ENCODE measurements at regions not wholly inside any gene's neighbourhood (a gene's known extent, or its start where the extent isn't known, plus 50 kb on each side); places are given as distances from the start of the nearest gene placed in this dataset.

GRCh38 chr10:88042160-88043100 lies 179.0 kb downstream of the PTEN start:
- no peak for TF ChIP-seq JUND (IDR thresholded peaks at IDR 0.05; ENCODE audit: low read depth)
- in situ Hi-C loops (cut with HindIII; ENCODE audit: low pct_unique_long_range_greater_than_20kb, low sequenced_read_pairs): no loop called here
- DNase-seq (ENCODE audit: low read depth in 1 of 2, low spot score in 1 of 2): peak; percentile 18 to 59

- no peak for TF ChIP-seq JUND (IDR thresholded peaks at IDR 0.05; ENCODE audit: low read depth)
These were observed 181.7 kb downstream of the PTEN start for GRCh38 chr10:88045096-88045495.

GRCh38 chr10:88045656-88046415 lies 182.4 kb downstream of the PTEN start:
- DNase-seq (ENCODE audit: low read depth in 1 of 2, low spot score in 1 of 2): no peak
- TF ChIP-seq JUND (IDR thresholded peaks at IDR 0.05; ENCODE audit: low read depth): no peak
- in situ Hi-C loops (cut with HindIII; ENCODE audit: low pct_unique_long_range_greater_than_20kb, low sequenced_read_pairs): no loop called here

More at GRCh38 chr10:88045096-88045495, 181.7 kb downstream of the PTEN start:
- in situ Hi-C loops (cut with HindIII; ENCODE audit: low pct_unique_long_range_greater_than_20kb, low sequenced_read_pairs): no loop called here
- no peak for DNase-seq (ENCODE audit: low read depth in 1 of 2, low spot score in 1 of 2)

- in situ Hi-C loops (cut with HindIII; ENCODE audit: low pct_unique_long_range_greater_than_20kb, low sequenced_read_pairs): no loop called here
- no peak for TF ChIP-seq JUND (IDR thresholded peaks at IDR 0.05; ENCODE audit: low read depth)
- DNase-seq (ENCODE audit: low read depth in 1 of 2, low spot score in 1 of 2): no peak
These were observed 184.2 kb downstream of the PTEN start for GRCh38 chr10:88047579-88047978.

- DNase-seq (ENCODE audit: low read depth in 1 of 2, low spot score in 1 of 2): no peak
- no peak for TF ChIP-seq JUND (IDR thresholded peaks at IDR 0.05; ENCODE audit: low read depth)
- in situ Hi-C loops (cut with HindIII; ENCODE audit: low pct_unique_long_range_greater_than_20kb, low sequenced_read_pairs): no loop called here
These were observed 184.9 kb downstream of the PTEN start for GRCh38 chr10:88048312-88048711.

- TF ChIP-seq JUND (IDR thresholded peaks at IDR 0.05; ENCODE audit: low read depth): no peak
- DNase-seq (ENCODE audit: low read depth in 1 of 2, low spot score in 1 of 2): no peak
- in situ Hi-C loops (cut with HindIII; ENCODE audit: low pct_unique_long_range_greater_than_20kb, low sequenced_read_pairs): no loop called here
These were observed 185.8 kb downstream of the PTEN start for GRCh38 chr10:88049204-88049603.

GRCh38 chr10:88057720-88058119 lies 194.3 kb downstream of the PTEN start:
- in situ Hi-C loops (cut with HindIII; ENCODE audit: low pct_unique_long_range_greater_than_20kb, low sequenced_read_pairs): no loop called here
- no peak for TF ChIP-seq JUND (IDR thresholded peaks at IDR 0.05; ENCODE audit: low read depth)
- no peak for DNase-seq (ENCODE audit: low read depth in 1 of 2, low spot score in 1 of 2)

- no peak for TF ChIP-seq JUND (IDR thresholded peaks at IDR 0.05; ENCODE audit: low read depth)
- in situ Hi-C loops (cut with HindIII; ENCODE audit: low pct_unique_long_range_greater_than_20kb, low sequenced_read_pairs): no loop called here
- no peak for DNase-seq (ENCODE audit: low read depth in 1 of 2, low spot score in 1 of 2)
These were observed 195.3 kb downstream of the PTEN start for GRCh38 chr10:88058750-88059149.

- DNase-seq (ENCODE audit: low read depth in 1 of 2, low spot score in 1 of 2): no peak
- in situ Hi-C loops (cut with HindIII; ENCODE audit: low pct_unique_long_range_greater_than_20kb, low sequenced_read_pairs): no loop called here
- TF ChIP-seq JUND (IDR thresholded peaks at IDR 0.05; ENCODE audit: low read depth): no peak
These were observed 195.8 kb downstream of the PTEN start for GRCh38 chr10:88059190-88059589.

- in situ Hi-C loops (cut with HindIII; ENCODE audit: low pct_unique_long_range_greater_than_20kb, low sequenced_read_pairs): no loop called here
- TF ChIP-seq JUND (IDR thresholded peaks at IDR 0.05; ENCODE audit: low read depth): no peak
- no peak for DNase-seq (ENCODE audit: low read depth in 1 of 2, low spot score in 1 of 2)
These were observed 197.3 kb downstream of the PTEN start for GRCh38 chr10:88060762-88061161.

- TF ChIP-seq JUND (IDR thresholded peaks at IDR 0.05; ENCODE audit: low read depth): no peak
- in situ Hi-C loops (cut with HindIII; ENCODE audit: low pct_unique_long_range_greater_than_20kb, low sequenced_read_pairs): no loop called here
These were observed 199.0 kb downstream of the PTEN start for GRCh38 chr10:88062385-88062784.

GRCh38 chr10:88062798-88063472 lies 199.5 kb downstream of the PTEN start:
- no peak for TF ChIP-seq JUND (IDR thresholded peaks at IDR 0.05; ENCODE audit: low read depth)
- in situ Hi-C loops (cut with HindIII; ENCODE audit: low pct_unique_long_range_greater_than_20kb, low sequenced_read_pairs): no loop called here
- peak; percentile 21 to 69 for DNase-seq (ENCODE audit: low read depth in 1 of 2, low spot score in 1 of 2)

More at GRCh38 chr10:88062385-88062784, 199.0 kb downstream of the PTEN start:
- peak in 1 of 2 experiments; percentile 44 for DNase-seq (ENCODE audit: low read depth in 1 of 2, low spot score in 1 of 2)

Data from T47D (cell line).